H1 (cell line): ENCODE measurements at regions not wholly inside any gene's neighbourhood (a gene's known extent, or its start where the extent isn't known, plus 50 kb on each side); places are given as distances from the start of the nearest gene placed in this dataset.

Experiments
- CTCF ChIA-PET: fragments of 300-600 bp; sonication (Branson Sonifier 250); formaldehyde crosslinking; loops from one replicate; lab custom pipeline; 2021; ENCODE audit not compliant: partially characterized antibody; lab: Charles Lee
- POLR2A ChIA-PET: fragments of 300-600 bp; sonication (Branson Sonifier 250); formaldehyde crosslinking; loops from one replicate; lab custom pipeline; 2021; ENCODE audit warnings: inconsistent platforms; ENCODE audit not compliant: partially characterized antibody; lab: Charles Lee
- DNase-seq, 2 experiments: peaks; one replicate each; pipeline versions ENCODE4 v3.0.0 to v3.0.0-alpha.2; 2010 to 2022; ENCODE audit warnings: low spot score in 2 of 2, low read depth in 1 of 2, mixed read lengths in 1 of 2
- FAIRE-seq: peaks from 2 replicates; lab custom pipeline; 2011; peaks lifted over from hg19 to GRCh38; lab: Jason Lieb, UNC
- H2AFZ ChIP-seq: 2 replicates; pipeline ENCODE4 v1.8.1; 2012; ENCODE audit warnings: low read length, inconsistent platforms
- H2AK5ac ChIP-seq: 2 replicates; pipeline ENCODE4 v1.6.1; 2013; ENCODE audit warnings: low read depth, low read length
- H2BK120ac ChIP-seq: replicated peaks from 2 replicates; pipeline ENCODE3; 2013; ENCODE audit warnings: low read depth, low read length, inconsistent platforms
- H2BK12ac ChIP-seq: 2 replicates; pipeline ENCODE4 v1.6.1; 2013; ENCODE audit warnings: low read depth, low read length
- H2BK15ac ChIP-seq: 2 replicates; pipeline ENCODE4 v1.6.1; 2013; ENCODE audit warnings: low read length
- H2BK20ac ChIP-seq: 2 replicates; pipeline ENCODE4 v1.6.1; 2013; ENCODE audit warnings: low read length
- H2BK5ac ChIP-seq: 2 replicates; pipeline ENCODE4 v1.6.1; 2013; ENCODE audit warnings: low read depth, low read length
- H3K14ac ChIP-seq: 2 replicates; pipeline ENCODE4 v1.6.1; 2013; ENCODE audit warnings: inconsistent platforms; ENCODE audit not compliant: insufficient read length
- H3K18ac ChIP-seq: 2 replicates; pipeline ENCODE4 v1.6.1; 2013; ENCODE audit warnings: low read length; ENCODE audit errors: extremely low read depth
- H3K23ac ChIP-seq: 2 replicates; pipeline ENCODE4 v1.6.1; 2013; ENCODE audit warnings: inconsistent platforms; ENCODE audit not compliant: insufficient read length
- H3K23me2 ChIP-seq: 2 replicates; pipeline ENCODE4 v1.6.1; 2013; ENCODE audit warnings: low read depth, low read length
- H3K27ac ChIP-seq: 2 replicates; pipeline ENCODE4 v1.6.1; 2011; ENCODE audit warnings: low read depth, low read length, inconsistent platforms
- H3K27me3 ChIP-seq, 4 experiments: replicated peaks in 1 of 4; 1 replicate in 1 of 4; 2 replicates in 3 of 4; pipeline versions ENCODE4 v1.6.1 to v1.8.1; 2011 to 2013; ENCODE audit warnings: low read length in 3 of 4, mild to moderate bottlenecking in 3 of 4, inconsistent platforms in 2 of 4, mixed read lengths in 2 of 4, moderate library complexity in 1 of 4; ENCODE audit not compliant: control insufficient read depth in 3 of 4, insufficient read depth in 3 of 4; ENCODE audit errors: extremely low read depth in 1 of 4
- H3K36me3 ChIP-seq, 4 experiments: 2 replicates each; pipeline versions ENCODE4 v1.6.1 to v1.8.1; 2011 to 2013; ENCODE audit warnings: mild to moderate bottlenecking in 4 of 4, low read length in 3 of 4, moderate library complexity in 2 of 4, control low read depth in 1 of 4, inconsistent platforms in 1 of 4; ENCODE audit not compliant: insufficient read depth in 4 of 4, control insufficient read depth in 2 of 4
- H3K4ac ChIP-seq: replicated peaks from 2 replicates; pipeline ENCODE3; 2013; ENCODE audit warnings: low read length, low read depth, mixed read lengths, inconsistent platforms; ENCODE audit not compliant: insufficient read length
- H3K4me1 ChIP-seq, 4 experiments: replicated peaks in 1 of 4; 1 replicate in 1 of 4; 2 replicates in 3 of 4; pipeline versions ENCODE4 v1.6.1 to v1.8.1; 2011 to 2013; ENCODE audit warnings: low read length in 3 of 4, inconsistent platforms in 2 of 4, mixed read lengths in 1 of 4; ENCODE audit not compliant: insufficient read depth in 4 of 4, control insufficient read depth in 3 of 4
- H3K4me2 ChIP-seq, 2 experiments: 2 replicates each; pipeline versions ENCODE4 v1.6.1 to v1.8.1; 2011 to 2013; ENCODE audit warnings: low read depth in 2 of 2, low read length in 2 of 2, control low read depth in 1 of 2, inconsistent platforms in 1 of 2, mild to moderate bottlenecking in 1 of 2; ENCODE audit not compliant: insufficient read depth in 1 of 2
- H3K4me3 ChIP-seq, 4 experiments: fragments of 200-600, 300-600 bp in 1 of 4; sonication (generic), shearing (Covaris generic), sonication (Bioruptor Twin) in 1 of 4; 2 replicates each; pipeline versions ENCODE4 v1.5.1 to v1.8.1; 2011 to 2016; ENCODE audit warnings: low read length in 4 of 4, low read depth in 3 of 4, control low read depth in 2 of 4, inconsistent platforms in 2 of 4, mild to moderate bottlenecking in 2 of 4, mixed read lengths in 1 of 4, moderate library complexity in 1 of 4; ENCODE audit not compliant: insufficient read depth in 2 of 4; ENCODE audit errors: extremely low read depth in 1 of 4
- H3K56ac ChIP-seq: replicated peaks from 2 replicates; pipeline ENCODE3; 2013; ENCODE audit warnings: low read depth, mild to moderate bottlenecking, mixed read lengths, low read length, inconsistent platforms; ENCODE audit not compliant: insufficient read length
- H3K79me1 ChIP-seq: 2 replicates; pipeline ENCODE4 v1.6.1; 2013; ENCODE audit warnings: low read depth, low read length, control low read depth
- H3K79me2 ChIP-seq, 2 experiments: 2 replicates each; pipeline versions ENCODE4 v1.6.1 to v1.8.1; 2012 to 2013; ENCODE audit warnings: low read length in 2 of 2, mild to moderate bottlenecking in 2 of 2, inconsistent platforms in 1 of 2; ENCODE audit not compliant: insufficient read depth in 2 of 2, control insufficient read depth in 1 of 2
- H3K9ac ChIP-seq, 4 experiments: replicated peaks in 1 of 4; 1 replicate in 1 of 4; 2 replicates in 3 of 4; pipeline versions ENCODE4 v1.6.1 to v1.8.1; 2011 to 2013; ENCODE audit warnings: low read depth in 3 of 4, low read length in 3 of 4, control low read depth in 2 of 4, mild to moderate bottlenecking in 2 of 4, moderate library complexity in 2 of 4, inconsistent platforms in 1 of 4; ENCODE audit errors: extremely low read depth in 1 of 4
- H3K9me3 ChIP-seq, 2 experiments: 2 replicates each; pipeline versions ENCODE4 v1.6.1 to v1.8.1; 2012 to 2013; ENCODE audit warnings: mild to moderate bottlenecking in 2 of 2, moderate library complexity in 2 of 2, control low read depth in 1 of 2, inconsistent platforms in 1 of 2, low read depth in 1 of 2, low read length in 1 of 2, mixed read lengths in 1 of 2; ENCODE audit not compliant: insufficient read depth in 2 of 2
- H4K20me1 ChIP-seq, 2 experiments: replicated peaks in 1 of 2; 2 replicates each; pipeline versions ENCODE3 to v1.8.1; 2011 to 2013; ENCODE audit warnings: inconsistent platforms in 2 of 2, low read length in 2 of 2, mild to moderate bottlenecking in 1 of 2; ENCODE audit not compliant: insufficient read depth in 2 of 2, control insufficient read depth in 1 of 2
- H4K5ac ChIP-seq: 2 replicates; pipeline ENCODE4 v1.6.1; 2013; ENCODE audit warnings: low read length, low read depth, mixed read lengths, inconsistent platforms; ENCODE audit not compliant: insufficient read length
- H4K8ac ChIP-seq: 2 replicates; pipeline ENCODE4 v1.8.0; 2013; ENCODE audit warnings: mild to moderate bottlenecking, moderate library complexity, low read length, inconsistent platforms; ENCODE audit not compliant: insufficient read depth; ENCODE audit errors: extremely low read depth
- H4K91ac ChIP-seq: replicated peaks from 2 replicates; pipeline ENCODE3; 2013; ENCODE audit warnings: low read length, mixed read lengths, inconsistent platforms; ENCODE audit not compliant: insufficient read length
- CBX5 ChIP-seq: fragments of 300-800, 300-1000 bp; sonication (generic); IDR thresholded peaks from 2 replicates; pipeline ENCODE4 v1.7.1; 2016; ENCODE audit warnings: antibody characterized with exemption, low read length, low read depth
- GABPA ChIP-seq: IDR thresholded peaks from 2 replicates; pipeline ENCODE4 v1.6.1; 2011; ENCODE audit warnings: mild to moderate bottlenecking, low read length, moderate library complexity, borderline replicate concordance; ENCODE audit not compliant: insufficient read depth
- SP1 ChIP-seq: IDR thresholded peaks from 2 replicates; pipeline ENCODE4 v1.6.1; 2011; ENCODE audit warnings: low read depth, low read length
- SRF ChIP-seq: IDR thresholded peaks from 2 replicates; pipeline ENCODE4 v1.6.1; 2011; ENCODE audit warnings: mild to moderate bottlenecking, low read depth, low read length, moderate library complexity
- TBP ChIP-seq: IDR thresholded peaks from 2 replicates; pipeline ENCODE4 v1.6.1; 2011; ENCODE audit warnings: low read depth, low read length, improper control_type of control experiment
- WGBS, 2 experiments: shearing (Covaris generic) in 1 of 2; methylation state at CpG; one replicate each; pipeline versions ENCODE4 v1.1.6 to v1.1.7; 2013 to 2015; ENCODE audit warnings: low lambda C conversion rate in 2 of 2, mixed read lengths in 2 of 2, inconsistent platforms in 1 of 2, low coverage in 1 of 2, missing lambda C conversion rate in 1 of 2; ENCODE audit not compliant: insufficient replicate concordance in 2 of 2, insufficient coverage in 1 of 2, insufficient read length in 1 of 2; ENCODE audit errors: extremely low coverage in 1 of 2, missing lambda C conversion rate in 1 of 2; 5-methylcytosine and 5-hydroxymethylcytosine counted together

DNA sequence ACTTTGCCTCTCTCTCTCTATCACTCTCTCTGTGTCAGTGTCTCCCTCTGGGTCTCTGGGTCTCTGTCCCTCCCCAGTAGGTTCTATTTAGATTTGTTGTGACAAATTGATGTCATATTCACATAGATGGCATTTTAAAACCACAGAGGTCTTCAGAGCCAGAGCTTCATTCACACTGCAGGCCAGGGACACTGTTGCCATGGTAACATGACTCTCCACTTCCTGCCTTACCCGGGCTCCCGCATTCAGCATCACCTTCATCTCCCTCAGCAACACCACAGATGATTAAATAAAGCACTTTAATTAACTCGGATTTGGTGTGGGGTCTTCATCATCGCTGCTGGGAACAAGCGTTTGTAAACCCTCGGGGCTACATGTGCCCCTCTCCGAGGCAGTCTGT, 132.6 kb downstream of the ETS2 start:
- Histone ChIP-seq H2BK15ac (no peak overlapping the region), H2BK120ac (no peak overlapping the region), H3K9me3 (no peaks in the 10 kb centered on the region), H3K4me3 (no peak overlapping the region), H3K79me1 (no peaks in the 10 kb centered on the region), H3K9ac (no peak overlapping the region), H3K14ac (no peak overlapping the region), H2BK12ac (no peak overlapping the region), H3K79me2 (no peaks in the 10 kb centered on the region), H3K23me2 (no peaks in the 10 kb centered on the region), H4K91ac (no peak overlapping the region), H3K36me3 (no peaks in the 10 kb centered on the region), H2BK20ac (no peak overlapping the region), H3K4me1 (no peaks in the 10 kb centered on the region), H4K20me1 (no peaks in the 10 kb centered on the region), H3K4ac (no peak overlapping the region), H3K18ac (no peak overlapping the region), H3K27me3 (no peaks in the 10 kb centered on the region), H4K5ac (no peak overlapping the region), H2AK5ac (no peak overlapping the region), H3K27ac (no peak overlapping the region), H2AFZ (no peak overlapping the region), H3K4me2 (no peak overlapping the region), H3K23ac (no peak overlapping the region), H2BK5ac (no peak overlapping the region), H4K8ac (no peak overlapping the region), H3K56ac (no peak overlapping the region)
- no peak for TF ChIP-seq SRF
- no peak for TF ChIP-seq GABPA
- TF ChIP-seq SP1 = no peak
- no peak for TF ChIP-seq CBX5
- TF ChIP-seq TBP = no peak
- POLR2A ChIA-PET = no interaction called here
- WGBS, 2 experiments = 73% methylated on average over 7 of the region's 7 CpGs; no CpG with 5 or more reads in 1 of the 2 experiments
- CTCF ChIA-PET = no interaction called here
- no peak for FAIRE-seq
- no peak for DNase-seq
